ENCODE measurements at regions not wholly inside any gene's neighbourhood (a gene's known extent, or its start where the extent isn't known, plus 50 kb on each side); places are given as distances from the start of the nearest gene placed in this dataset.

DNA sequence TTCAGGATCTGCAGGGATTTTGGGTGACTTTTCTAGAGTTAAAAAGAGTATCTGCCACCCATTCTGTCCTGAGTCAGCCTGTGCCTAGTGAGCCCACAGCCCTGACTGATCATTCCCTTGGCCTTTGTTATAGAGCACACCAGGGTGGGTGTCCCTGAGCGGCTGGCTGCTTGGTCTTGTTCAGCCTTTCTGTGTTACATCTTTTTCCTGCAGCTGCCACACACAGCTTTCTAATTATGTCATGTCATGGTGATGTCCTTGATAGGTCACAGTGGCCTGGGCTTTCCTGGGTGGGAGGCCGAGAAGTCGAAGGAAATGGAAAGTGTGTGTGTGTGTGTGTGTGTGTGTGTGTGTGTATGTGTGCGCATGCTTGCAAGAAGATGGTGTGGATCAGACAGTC lies 293.2 kb upstream of the CRY1 start:
- no peaks in the 10 kb centered on the region for H3K9me3 ChIP-seq (ENCODE audit: severe bottlenecking)
- no peak overlapping the region for H3K4me3 ChIP-seq (ENCODE audit: low read depth, low read length)
- DNase-seq, result no peak
- H3K36me3 ChIP-seq, result no peaks in the 10 kb centered on the region
- H3K27me3 ChIP-seq (ENCODE audit: insufficient read depth, low read depth, severe bottlenecking), result no peaks in the 10 kb centered on the region
- TF ChIP-seq, protein P1, sequence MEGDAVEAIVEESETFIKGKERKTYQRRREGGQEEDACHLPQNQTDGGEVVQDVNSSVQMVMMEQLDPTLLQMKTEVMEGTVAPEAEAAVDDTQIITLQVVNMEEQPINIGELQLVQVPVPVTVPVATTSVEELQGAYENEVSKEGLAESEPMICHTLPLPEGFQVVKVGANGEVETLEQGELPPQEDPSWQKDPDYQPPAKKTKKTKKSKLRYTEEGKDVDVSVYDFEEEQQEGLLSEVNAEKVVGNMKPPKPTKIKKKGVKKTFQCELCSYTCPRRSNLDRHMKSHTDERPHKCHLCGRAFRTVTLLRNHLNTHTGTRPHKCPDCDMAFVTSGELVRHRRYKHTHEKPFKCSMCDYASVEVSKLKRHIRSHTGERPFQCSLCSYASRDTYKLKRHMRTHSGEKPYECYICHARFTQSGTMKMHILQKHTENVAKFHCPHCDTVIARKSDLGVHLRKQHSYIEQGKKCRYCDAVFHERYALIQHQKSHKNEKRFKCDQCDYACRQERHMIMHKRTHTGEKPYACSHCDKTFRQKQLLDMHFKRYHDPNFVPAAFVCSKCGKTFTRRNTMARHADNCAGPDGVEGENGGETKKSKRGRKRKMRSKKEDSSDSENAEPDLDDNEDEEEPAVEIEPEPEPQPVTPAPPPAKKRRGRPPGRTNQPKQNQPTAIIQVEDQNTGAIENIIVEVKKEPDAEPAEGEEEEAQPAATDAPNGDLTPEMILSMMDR (IDR thresholded peaks at IDR 0.05; ENCODE audit: low read depth, low read length), result no peak
- no peak overlapping the region for H3K27ac ChIP-seq

DNA sequence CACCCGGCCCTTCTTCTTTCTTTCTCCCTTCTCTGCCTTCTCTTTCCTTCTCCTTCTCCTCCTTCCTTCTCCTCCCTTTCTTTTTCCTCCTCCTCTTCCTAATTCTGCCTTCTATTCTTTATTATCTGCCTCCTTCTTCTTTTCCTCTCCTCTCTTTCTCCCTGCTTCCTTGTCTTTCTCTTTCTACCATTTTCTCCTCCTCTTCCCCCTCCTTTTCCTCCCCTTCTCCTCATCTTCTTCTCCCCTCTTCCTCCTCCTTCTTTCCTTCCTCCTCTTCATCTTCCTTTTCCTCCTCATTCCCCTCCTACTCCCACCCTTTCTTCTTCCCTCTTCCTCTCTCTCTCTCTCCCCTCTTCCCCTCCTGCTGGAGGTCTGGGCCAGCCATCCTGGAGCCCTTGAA lies 294.9 kb upstream of the CRY1 start:
- no peak overlapping the region for H3K27ac ChIP-seq

DNA sequence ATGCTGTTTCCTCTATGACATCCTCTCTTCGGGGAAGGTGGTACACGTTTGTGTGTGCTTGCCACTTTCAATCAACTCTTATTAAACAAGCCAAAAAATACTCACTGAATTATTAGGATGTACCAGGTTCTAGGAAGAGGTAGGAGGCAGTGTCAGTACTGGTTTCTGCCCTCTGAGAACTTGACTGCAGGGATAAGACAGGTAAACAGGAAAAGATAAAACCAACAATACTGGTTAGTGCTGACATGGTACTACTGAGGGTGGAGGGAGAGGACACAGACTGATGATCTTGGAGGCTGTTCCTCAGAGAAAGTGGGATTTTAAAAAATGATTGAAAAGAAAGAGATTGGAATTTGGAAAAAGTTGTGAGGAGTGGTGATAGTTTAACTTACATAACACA lies 295.2 kb upstream of the PWP1 start:
- H3K27ac ChIP-seq, result no peak overlapping the region
- H3K4me3 ChIP-seq (ENCODE audit: low read depth, low read length), result no peak overlapping the region
- H3K27me3 ChIP-seq (ENCODE audit: insufficient read depth, low read depth, severe bottlenecking), result no peaks in the 10 kb centered on the region
- no peaks in the 10 kb centered on the region for H3K36me3 ChIP-seq
- H3K9me3 ChIP-seq (ENCODE audit: severe bottlenecking), result no peaks in the 10 kb centered on the region
- TF ChIP-seq, protein P1 (IDR thresholded peaks at IDR 0.05; ENCODE audit: low read depth, low read length), result no peak
- no peak for DNase-seq

More for the DNA sequence above, 294.9 kb upstream of the CRY1 start:
- DNase-seq, result no peak
- Histone ChIP-seq H3K27me3 (ENCODE audit: insufficient read depth, low read depth, severe bottlenecking) (no peaks in the 10 kb centered on the region), H3K4me3 (ENCODE audit: low read depth, low read length) (no peak overlapping the region), H3K36me3 (no peaks in the 10 kb centered on the region), H3K9me3 (ENCODE audit: severe bottlenecking) (no peaks in the 10 kb centered on the region)
- TF ChIP-seq, protein P1 (IDR thresholded peaks at IDR 0.05; ENCODE audit: low read depth, low read length), result no peak

DNA sequence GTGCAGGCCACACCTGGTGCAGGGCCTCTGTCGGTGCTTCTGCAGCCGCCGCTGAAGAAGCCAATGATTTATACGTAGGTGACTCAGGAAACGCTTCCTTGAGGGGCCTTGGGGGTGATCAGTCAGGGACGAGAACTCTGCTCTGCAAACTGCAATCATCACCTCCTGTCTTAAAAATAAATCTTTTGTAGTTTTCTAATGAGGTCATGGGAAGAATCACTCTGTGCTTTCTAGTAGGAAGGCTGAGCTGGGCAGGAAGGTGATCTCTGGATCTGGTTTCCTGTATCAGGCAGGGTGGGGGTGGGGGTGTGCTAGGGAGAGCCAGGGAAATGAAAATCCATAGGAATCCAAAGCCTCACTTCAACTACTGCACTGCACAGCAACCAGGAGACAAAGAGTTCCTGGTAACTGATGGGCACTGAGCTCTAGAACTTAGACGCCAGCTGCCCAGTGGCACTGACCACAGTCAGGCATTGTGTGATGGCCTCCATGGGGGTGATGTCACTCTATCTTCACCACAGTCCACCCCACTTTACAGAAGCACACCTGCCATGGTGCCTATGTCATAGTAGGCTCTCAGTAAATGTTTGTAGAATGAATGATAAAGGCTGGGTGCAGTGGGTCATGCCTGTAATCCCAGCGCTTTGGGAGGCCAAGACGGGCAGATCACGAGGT lies 292.4 kb upstream of the PWP1 start:
- TF ChIP-seq, protein P1 (IDR thresholded peaks at IDR 0.05; ENCODE audit: low read depth, low read length), result no peak
- no peaks in the 10 kb centered on the region for H3K36me3 ChIP-seq
- no peak for DNase-seq
- H3K9me3 ChIP-seq (ENCODE audit: severe bottlenecking), result no peaks in the 10 kb centered on the region
- no peaks in the 10 kb centered on the region for H3K27me3 ChIP-seq (ENCODE audit: insufficient read depth, low read depth, severe bottlenecking)
- no peak overlapping the region for H3K4me3 ChIP-seq (ENCODE audit: low read depth, low read length)
- no peak overlapping the region for H3K27ac ChIP-seq

DNA sequence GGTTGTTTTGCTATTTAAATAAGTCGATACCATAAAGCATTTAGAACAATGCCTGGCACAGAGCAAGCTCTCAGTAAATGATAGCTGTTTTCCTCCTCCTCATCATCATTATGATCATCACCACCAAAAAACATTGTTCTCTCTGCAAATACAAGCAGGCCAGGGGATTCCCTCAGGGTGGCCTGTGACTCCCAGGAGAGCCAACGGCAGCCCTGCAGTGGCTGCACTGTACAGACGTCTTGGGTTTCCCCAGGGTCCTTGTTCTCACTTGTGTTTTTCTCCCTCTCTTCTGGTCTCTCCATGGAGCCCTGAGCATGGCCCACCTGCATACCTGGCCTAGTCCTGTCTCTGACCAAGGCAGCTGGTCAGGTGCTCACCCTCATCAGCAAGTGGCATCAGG lies 290.9 kb upstream of the PWP1 start:
- TF ChIP-seq, protein P1 (IDR thresholded peaks at IDR 0.05; ENCODE audit: low read depth, low read length), result no peak
- no peak for DNase-seq
- H3K27me3 ChIP-seq (ENCODE audit: insufficient read depth, low read depth, severe bottlenecking), result no peaks in the 10 kb centered on the region
- no peaks in the 10 kb centered on the region for H3K9me3 ChIP-seq (ENCODE audit: severe bottlenecking)
- no peaks in the 10 kb centered on the region for H3K36me3 ChIP-seq
- H3K27ac ChIP-seq, result no peak overlapping the region
- H3K4me3 ChIP-seq (ENCODE audit: low read depth, low read length), result no peak overlapping the region

DNA sequence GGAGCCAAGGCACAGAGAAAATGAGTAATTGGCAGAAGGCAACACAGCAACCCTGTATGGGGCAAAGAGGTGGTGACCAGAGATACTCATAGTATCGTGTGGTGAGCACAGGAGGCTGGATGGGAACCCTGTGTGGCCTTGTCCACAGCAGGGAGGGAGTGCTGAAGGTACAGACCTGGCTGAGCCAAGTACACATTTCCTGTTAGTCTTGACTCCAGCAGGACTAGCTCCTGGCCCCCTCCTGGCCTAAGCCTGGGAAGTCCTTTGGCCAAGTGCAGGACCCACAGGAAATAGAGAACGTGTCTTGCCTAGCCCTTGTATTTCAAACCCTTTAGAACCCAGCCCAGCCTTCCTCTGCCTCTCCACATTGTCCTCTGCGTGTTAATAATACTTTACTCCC lies 289.8 kb upstream of the PWP1 start:
- H3K9me3 ChIP-seq (ENCODE audit: severe bottlenecking), result no peaks in the 10 kb centered on the region
- H3K36me3 ChIP-seq, result no peaks in the 10 kb centered on the region
- no peak overlapping the region for H3K27ac ChIP-seq
- no peak overlapping the region for H3K4me3 ChIP-seq (ENCODE audit: low read depth, low read length)
- no peak for DNase-seq
- TF ChIP-seq, protein P1 (IDR thresholded peaks at IDR 0.05; ENCODE audit: low read depth, low read length), result no peak
- H3K27me3 ChIP-seq (ENCODE audit: insufficient read depth, low read depth, severe bottlenecking), result no peaks in the 10 kb centered on the region

Measured in WERI-Rb-1 (cell line).